Lung (tissue), 11 donors: ENCODE measurements at regions not wholly inside any gene's neighbourhood (a gene's known extent, or its start where the extent isn't known, plus 50 kb on each side); places are given as distances from the start of the nearest gene placed in this dataset.

ENCODE experiments used
- ATAC-seq: fragments of 200-7000 bp; cut with Tn5 transposase; one replicate; pipeline ENCODE4 v1.9.1; 2020; ENCODE audit warnings: moderate number of reproducible peaks; ENCODE audit not compliant: insufficient read depth, low FRiP score
- DNase-seq, 3 donors: peaks; one replicate each; pipeline ENCODE4 v3.0.0-alpha.2; 2013 to 2017
- H3K27ac ChIP-seq, 2 donors: one replicate each; pipeline ENCODE4 v1.5.1; 2013; ENCODE audit warnings: mild to moderate bottlenecking in 2 of 2, moderate library complexity in 2 of 2, control low read depth in 1 of 2, inconsistent platforms in 1 of 2, low read depth in 1 of 2, low read length in 1 of 2
- H3K27me3 ChIP-seq, 3 donors: one replicate each; pipeline ENCODE4 v1.5.1; 2013; ENCODE audit warnings: low read length in 2 of 3; ENCODE audit not compliant: control insufficient read depth in 3 of 3, insufficient read depth in 3 of 3
- H3K36me3 ChIP-seq, 4 donors: one replicate each; pipeline ENCODE4 v1.5.1; 2013; ENCODE audit warnings: low read length in 4 of 4, mild to moderate bottlenecking in 1 of 4, moderate library complexity in 1 of 4; ENCODE audit not compliant: control insufficient read depth in 4 of 4, insufficient read depth in 4 of 4
- H3K4me1 ChIP-seq, 5 donors: one replicate each; pipeline ENCODE4 v1.5.1; 2013; ENCODE audit warnings: low read length in 5 of 5, mild to moderate bottlenecking in 2 of 5, moderate library complexity in 1 of 5; ENCODE audit not compliant: control insufficient read depth in 5 of 5, insufficient read depth in 5 of 5
- H3K4me3 ChIP-seq: one replicate; pipeline ENCODE4 v1.5.1; 2013; ENCODE audit warnings: mild to moderate bottlenecking, control low read depth, moderate library complexity
- H3K9ac ChIP-seq, 2 donors: one replicate each; pipeline ENCODE4 v1.5.1; 2013; ENCODE audit warnings: low read length in 2 of 2, control low read depth in 1 of 2; ENCODE audit not compliant: insufficient read depth in 1 of 2
- H3K9me3 ChIP-seq, 4 donors: one replicate each; pipeline ENCODE4 v1.5.1; 2013; ENCODE audit warnings: low read length in 3 of 4, mild to moderate bottlenecking in 1 of 4, moderate library complexity in 1 of 4; ENCODE audit not compliant: control insufficient read depth in 4 of 4, insufficient read depth in 3 of 4
- WGBS, 2 donors: extraction: QIAGEN DNeasy Blood & Tissue Kit; methylation state at CpG; one replicate each; pipeline ENCODE4 v1.1.7; 2013; 5-methylcytosine and 5-hydroxymethylcytosine counted together
- TF ChIP-seq, protein P1 (sequence below): IDR thresholded peaks from 2 replicates; pipeline ENCODE4 v1.5.1; 2012; ENCODE audit warnings: mild to moderate bottlenecking; ENCODE audit errors: control extremely low read depth, extremely low read depth
- donor health status: control.
- donor health status: control.
- donor health status: Bipolar disorder and iron deficiency.
- donor health status: healthy.
- donor health status: DM: yes; HTN: yes; CAD: no.

DNA sequence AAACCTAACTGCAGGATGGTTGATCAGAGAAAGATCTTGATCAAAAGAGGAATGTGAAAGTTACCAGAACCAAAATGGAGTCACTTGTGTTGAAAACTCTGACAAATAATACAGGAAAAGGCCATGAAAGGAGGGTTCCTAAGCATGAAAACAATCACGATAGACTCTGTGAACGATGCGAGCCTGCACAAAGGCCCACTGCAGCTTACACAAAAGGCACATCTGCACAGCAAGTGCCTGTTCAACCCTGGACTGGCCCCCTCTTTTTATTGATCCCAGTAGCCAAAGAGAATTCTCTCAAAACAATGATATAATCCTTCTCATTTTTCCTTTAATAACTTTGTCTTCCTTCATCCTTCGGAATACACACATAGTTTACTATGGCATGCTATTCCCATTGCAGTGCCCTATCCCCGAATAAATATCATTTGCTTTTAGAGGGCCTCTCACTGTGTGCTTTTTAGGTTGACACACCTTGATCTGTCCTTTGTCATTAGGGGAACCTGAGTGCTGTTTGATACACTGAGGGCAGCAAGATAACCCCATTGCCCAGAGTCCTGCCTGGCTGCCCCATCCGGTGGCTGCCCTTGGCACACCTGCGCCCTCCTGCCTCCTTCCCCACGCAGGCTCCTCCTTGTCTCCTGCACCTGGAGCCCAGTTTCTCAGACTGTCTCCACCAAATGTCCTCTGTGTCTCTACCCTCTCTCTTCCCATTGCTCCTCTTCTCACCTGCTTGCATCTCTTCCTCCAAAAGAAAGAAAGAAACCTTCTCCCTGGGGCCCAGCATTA, 98.3 kb upstream of the FRMD1 start:
- H3K9ac ChIP-seq = no peak overlapping the region
- DNase-seq (no peak), ATAC-seq (no peak)
- H3K4me3 ChIP-seq = no peak overlapping the region
- no peaks in the 10 kb centered on the region for H3K9me3 ChIP-seq
- H3K27me3 ChIP-seq = no peaks in the 10 kb centered on the region
- peaks cover 0 to 10% (median 0%) of the 10 kb centered on the region in 5 donors for H3K4me1 ChIP-seq
- H3K36me3 ChIP-seq = no peaks in the 10 kb centered on the region
- no peak overlapping the region for H3K27ac ChIP-seq
- 92% methylated on average over 8 of the region's 8 CpGs for WGBS, 2 donors
- TF ChIP-seq, protein P1, sequence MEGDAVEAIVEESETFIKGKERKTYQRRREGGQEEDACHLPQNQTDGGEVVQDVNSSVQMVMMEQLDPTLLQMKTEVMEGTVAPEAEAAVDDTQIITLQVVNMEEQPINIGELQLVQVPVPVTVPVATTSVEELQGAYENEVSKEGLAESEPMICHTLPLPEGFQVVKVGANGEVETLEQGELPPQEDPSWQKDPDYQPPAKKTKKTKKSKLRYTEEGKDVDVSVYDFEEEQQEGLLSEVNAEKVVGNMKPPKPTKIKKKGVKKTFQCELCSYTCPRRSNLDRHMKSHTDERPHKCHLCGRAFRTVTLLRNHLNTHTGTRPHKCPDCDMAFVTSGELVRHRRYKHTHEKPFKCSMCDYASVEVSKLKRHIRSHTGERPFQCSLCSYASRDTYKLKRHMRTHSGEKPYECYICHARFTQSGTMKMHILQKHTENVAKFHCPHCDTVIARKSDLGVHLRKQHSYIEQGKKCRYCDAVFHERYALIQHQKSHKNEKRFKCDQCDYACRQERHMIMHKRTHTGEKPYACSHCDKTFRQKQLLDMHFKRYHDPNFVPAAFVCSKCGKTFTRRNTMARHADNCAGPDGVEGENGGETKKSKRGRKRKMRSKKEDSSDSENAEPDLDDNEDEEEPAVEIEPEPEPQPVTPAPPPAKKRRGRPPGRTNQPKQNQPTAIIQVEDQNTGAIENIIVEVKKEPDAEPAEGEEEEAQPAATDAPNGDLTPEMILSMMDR = no peak

DNA sequence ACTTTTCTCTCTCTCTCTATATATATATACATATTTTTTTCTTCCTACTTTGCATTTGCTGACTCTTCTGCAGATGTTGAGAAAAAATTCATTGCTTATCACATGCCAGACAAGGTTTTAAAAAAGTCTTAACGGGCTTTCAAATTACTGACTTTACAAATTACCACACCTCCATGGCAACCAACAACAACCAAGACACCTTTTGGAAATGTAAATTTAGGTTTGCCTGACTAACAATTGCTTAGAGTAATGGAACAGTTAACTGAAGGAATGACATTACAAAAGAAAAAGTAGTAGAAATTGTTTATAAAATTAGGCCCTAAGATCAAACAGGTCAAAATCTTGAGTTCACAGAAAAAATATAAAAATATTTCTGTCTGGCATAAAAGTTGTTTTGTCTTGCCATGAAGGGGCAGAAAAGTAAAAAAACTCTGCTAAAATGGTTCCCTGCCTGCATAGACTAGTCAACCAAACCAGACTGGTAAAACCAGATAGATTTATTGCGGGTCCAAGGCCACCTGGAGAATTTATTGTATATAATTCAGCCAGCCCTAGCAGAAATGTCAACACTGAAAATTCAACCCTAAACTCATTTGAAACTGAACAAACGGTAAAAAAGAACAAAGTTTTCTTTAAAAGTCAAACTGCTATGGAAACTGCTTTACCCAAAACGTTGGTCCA, 92.8 kb upstream of the FRMD1 start:
- no peak overlapping the region for H3K4me3 ChIP-seq
- 45 to 50% methylated on average over 4 of the region's 4 CpGs for WGBS, 2 donors
- no peaks in the 10 kb centered on the region for H3K27me3 ChIP-seq
- DNase-seq (no peak), ATAC-seq (no peak)
- H3K27ac ChIP-seq = no peak overlapping the region
- H3K4me1 ChIP-seq = peaks cover 0 to 5% (median 0%) of the 10 kb centered on the region in 5 donors
- no peak overlapping the region for H3K9ac ChIP-seq
- no peaks in the 10 kb centered on the region for H3K36me3 ChIP-seq
- H3K9me3 ChIP-seq = peaks cover 0 to 6% (median 0%) of the 10 kb centered on the region in 4 donors
- TF ChIP-seq, protein P1 = no peak

DNA sequence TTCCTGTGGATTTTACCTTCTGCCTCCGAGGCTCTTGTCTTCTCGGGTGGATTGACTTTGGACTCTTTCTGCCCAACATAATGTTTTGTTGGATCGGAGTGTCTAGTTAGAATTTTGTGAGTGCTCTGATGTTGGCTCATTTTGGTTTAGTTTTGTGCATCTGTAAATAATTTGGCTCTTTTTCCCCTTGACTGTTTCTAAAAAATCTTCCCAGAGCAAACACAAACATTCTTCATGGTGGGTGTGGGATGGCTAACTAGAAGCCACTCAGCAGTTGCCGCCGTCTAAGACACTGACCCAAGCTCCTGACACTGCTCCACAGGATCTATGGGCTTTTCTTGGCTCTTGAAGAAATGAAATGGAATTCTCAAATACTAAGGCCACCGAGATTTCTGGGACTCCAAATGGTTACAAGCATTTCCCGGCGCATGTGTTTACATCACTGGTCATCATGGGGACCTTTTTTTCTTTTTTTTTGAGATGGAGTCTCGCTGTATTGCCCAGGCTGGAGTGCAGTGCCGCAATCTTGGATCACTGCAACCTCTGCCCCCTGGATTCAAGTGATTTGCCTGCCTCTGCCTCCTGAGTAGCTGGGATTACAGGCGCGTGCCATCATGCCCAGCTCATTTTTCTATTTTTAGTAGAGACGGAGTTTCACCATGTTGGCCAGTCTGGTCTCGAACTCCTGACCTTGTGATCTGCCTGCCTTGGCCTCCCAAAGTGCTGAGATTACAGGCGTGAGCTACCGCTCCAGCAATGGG, 92.0 kb upstream of the FRMD1 start:
- no peak overlapping the region for H3K9ac ChIP-seq
- peaks cover 0 to 5% (median 0%) of the 10 kb centered on the region in 5 donors for H3K4me1 ChIP-seq
- peaks cover 0 to 6% (median 0%) of the 10 kb centered on the region in 4 donors for H3K9me3 ChIP-seq
- ATAC-seq (no peak), DNase-seq (no peak)
- TF ChIP-seq, protein P1 = no peak
- no peaks in the 10 kb centered on the region for H3K27me3 ChIP-seq
- H3K36me3 ChIP-seq = no peaks in the 10 kb centered on the region
- WGBS, 2 donors = 88 to 89% methylated on average over 16 of the region's 16 CpGs
- H3K27ac ChIP-seq = no peak overlapping the region
- no peak overlapping the region for H3K4me3 ChIP-seq
